H1 (cell line): ENCODE measurements at regions not wholly inside any gene's neighbourhood (a gene's known extent, or its start where the extent isn't known, plus 50 kb on each side); places are given as distances from the start of the nearest gene placed in this dataset.

Experiments
- CTCF ChIA-PET: fragments of 300-600 bp; sonication (Branson Sonifier 250); formaldehyde crosslinking; loops from one replicate; lab custom pipeline; 2021; ENCODE audit not compliant: partially characterized antibody; lab: Charles Lee
- POLR2A ChIA-PET: fragments of 300-600 bp; sonication (Branson Sonifier 250); formaldehyde crosslinking; loops from one replicate; lab custom pipeline; 2021; ENCODE audit warnings: inconsistent platforms; ENCODE audit not compliant: partially characterized antibody; lab: Charles Lee
- DNase-seq, 2 experiments: peaks; one replicate each; pipeline versions ENCODE4 v3.0.0 to v3.0.0-alpha.2; 2010 to 2022; ENCODE audit warnings: low spot score in 2 of 2, low read depth in 1 of 2, mixed read lengths in 1 of 2
- FAIRE-seq: peaks from 2 replicates; lab custom pipeline; 2011; peaks lifted over from hg19 to GRCh38; lab: Jason Lieb, UNC
- H2AFZ ChIP-seq: 2 replicates; pipeline ENCODE4 v1.8.1; 2012; ENCODE audit warnings: low read length, inconsistent platforms
- H2AK5ac ChIP-seq: 2 replicates; pipeline ENCODE4 v1.6.1; 2013; ENCODE audit warnings: low read depth, low read length
- H2BK120ac ChIP-seq: replicated peaks from 2 replicates; pipeline ENCODE3; 2013; ENCODE audit warnings: low read depth, low read length, inconsistent platforms
- H2BK12ac ChIP-seq: 2 replicates; pipeline ENCODE4 v1.6.1; 2013; ENCODE audit warnings: low read depth, low read length
- H2BK15ac ChIP-seq: 2 replicates; pipeline ENCODE4 v1.6.1; 2013; ENCODE audit warnings: low read length
- H2BK20ac ChIP-seq: 2 replicates; pipeline ENCODE4 v1.6.1; 2013; ENCODE audit warnings: low read length
- H2BK5ac ChIP-seq: 2 replicates; pipeline ENCODE4 v1.6.1; 2013; ENCODE audit warnings: low read depth, low read length
- H3K14ac ChIP-seq: 2 replicates; pipeline ENCODE4 v1.6.1; 2013; ENCODE audit warnings: inconsistent platforms; ENCODE audit not compliant: insufficient read length
- H3K18ac ChIP-seq: 2 replicates; pipeline ENCODE4 v1.6.1; 2013; ENCODE audit warnings: low read length; ENCODE audit errors: extremely low read depth
- H3K23ac ChIP-seq: 2 replicates; pipeline ENCODE4 v1.6.1; 2013; ENCODE audit warnings: inconsistent platforms; ENCODE audit not compliant: insufficient read length
- H3K23me2 ChIP-seq: 2 replicates; pipeline ENCODE4 v1.6.1; 2013; ENCODE audit warnings: low read depth, low read length
- H3K27ac ChIP-seq: 2 replicates; pipeline ENCODE4 v1.6.1; 2011; ENCODE audit warnings: low read depth, low read length, inconsistent platforms
- H3K27me3 ChIP-seq, 4 experiments: replicated peaks in 1 of 4; 1 replicate in 1 of 4; 2 replicates in 3 of 4; pipeline versions ENCODE4 v1.6.1 to v1.8.1; 2011 to 2013; ENCODE audit warnings: low read length in 3 of 4, mild to moderate bottlenecking in 3 of 4, inconsistent platforms in 2 of 4, mixed read lengths in 2 of 4, moderate library complexity in 1 of 4; ENCODE audit not compliant: control insufficient read depth in 3 of 4, insufficient read depth in 3 of 4; ENCODE audit errors: extremely low read depth in 1 of 4
- H3K36me3 ChIP-seq, 4 experiments: 2 replicates each; pipeline versions ENCODE4 v1.6.1 to v1.8.1; 2011 to 2013; ENCODE audit warnings: mild to moderate bottlenecking in 4 of 4, low read length in 3 of 4, moderate library complexity in 2 of 4, control low read depth in 1 of 4, inconsistent platforms in 1 of 4; ENCODE audit not compliant: insufficient read depth in 4 of 4, control insufficient read depth in 2 of 4
- H3K4ac ChIP-seq: replicated peaks from 2 replicates; pipeline ENCODE3; 2013; ENCODE audit warnings: low read length, low read depth, mixed read lengths, inconsistent platforms; ENCODE audit not compliant: insufficient read length
- H3K4me1 ChIP-seq, 4 experiments: replicated peaks in 1 of 4; 1 replicate in 1 of 4; 2 replicates in 3 of 4; pipeline versions ENCODE4 v1.6.1 to v1.8.1; 2011 to 2013; ENCODE audit warnings: low read length in 3 of 4, inconsistent platforms in 2 of 4, mixed read lengths in 1 of 4; ENCODE audit not compliant: insufficient read depth in 4 of 4, control insufficient read depth in 3 of 4
- H3K4me2 ChIP-seq, 2 experiments: 2 replicates each; pipeline versions ENCODE4 v1.6.1 to v1.8.1; 2011 to 2013; ENCODE audit warnings: low read depth in 2 of 2, low read length in 2 of 2, control low read depth in 1 of 2, inconsistent platforms in 1 of 2, mild to moderate bottlenecking in 1 of 2; ENCODE audit not compliant: insufficient read depth in 1 of 2
- H3K4me3 ChIP-seq, 4 experiments: fragments of 200-600, 300-600 bp in 1 of 4; sonication (generic), shearing (Covaris generic), sonication (Bioruptor Twin) in 1 of 4; 2 replicates each; pipeline versions ENCODE4 v1.5.1 to v1.8.1; 2011 to 2016; ENCODE audit warnings: low read length in 4 of 4, low read depth in 3 of 4, control low read depth in 2 of 4, inconsistent platforms in 2 of 4, mild to moderate bottlenecking in 2 of 4, mixed read lengths in 1 of 4, moderate library complexity in 1 of 4; ENCODE audit not compliant: insufficient read depth in 2 of 4; ENCODE audit errors: extremely low read depth in 1 of 4
- H3K56ac ChIP-seq: replicated peaks from 2 replicates; pipeline ENCODE3; 2013; ENCODE audit warnings: low read depth, mild to moderate bottlenecking, mixed read lengths, low read length, inconsistent platforms; ENCODE audit not compliant: insufficient read length
- H3K79me1 ChIP-seq: 2 replicates; pipeline ENCODE4 v1.6.1; 2013; ENCODE audit warnings: low read depth, low read length, control low read depth
- H3K79me2 ChIP-seq, 2 experiments: 2 replicates each; pipeline versions ENCODE4 v1.6.1 to v1.8.1; 2012 to 2013; ENCODE audit warnings: low read length in 2 of 2, mild to moderate bottlenecking in 2 of 2, inconsistent platforms in 1 of 2; ENCODE audit not compliant: insufficient read depth in 2 of 2, control insufficient read depth in 1 of 2
- H3K9ac ChIP-seq, 4 experiments: replicated peaks in 1 of 4; 1 replicate in 1 of 4; 2 replicates in 3 of 4; pipeline versions ENCODE4 v1.6.1 to v1.8.1; 2011 to 2013; ENCODE audit warnings: low read depth in 3 of 4, low read length in 3 of 4, control low read depth in 2 of 4, mild to moderate bottlenecking in 2 of 4, moderate library complexity in 2 of 4, inconsistent platforms in 1 of 4; ENCODE audit errors: extremely low read depth in 1 of 4
- H3K9me3 ChIP-seq, 2 experiments: 2 replicates each; pipeline versions ENCODE4 v1.6.1 to v1.8.1; 2012 to 2013; ENCODE audit warnings: mild to moderate bottlenecking in 2 of 2, moderate library complexity in 2 of 2, control low read depth in 1 of 2, inconsistent platforms in 1 of 2, low read depth in 1 of 2, low read length in 1 of 2, mixed read lengths in 1 of 2; ENCODE audit not compliant: insufficient read depth in 2 of 2
- H4K20me1 ChIP-seq, 2 experiments: replicated peaks in 1 of 2; 2 replicates each; pipeline versions ENCODE3 to v1.8.1; 2011 to 2013; ENCODE audit warnings: inconsistent platforms in 2 of 2, low read length in 2 of 2, mild to moderate bottlenecking in 1 of 2; ENCODE audit not compliant: insufficient read depth in 2 of 2, control insufficient read depth in 1 of 2
- H4K5ac ChIP-seq: 2 replicates; pipeline ENCODE4 v1.6.1; 2013; ENCODE audit warnings: low read length, low read depth, mixed read lengths, inconsistent platforms; ENCODE audit not compliant: insufficient read length
- H4K8ac ChIP-seq: 2 replicates; pipeline ENCODE4 v1.8.0; 2013; ENCODE audit warnings: mild to moderate bottlenecking, moderate library complexity, low read length, inconsistent platforms; ENCODE audit not compliant: insufficient read depth; ENCODE audit errors: extremely low read depth
- H4K91ac ChIP-seq: replicated peaks from 2 replicates; pipeline ENCODE3; 2013; ENCODE audit warnings: low read length, mixed read lengths, inconsistent platforms; ENCODE audit not compliant: insufficient read length
- GABPA ChIP-seq: IDR thresholded peaks from 2 replicates; pipeline ENCODE4 v1.6.1; 2011; ENCODE audit warnings: mild to moderate bottlenecking, low read length, moderate library complexity, borderline replicate concordance; ENCODE audit not compliant: insufficient read depth
- TEAD4 ChIP-seq: IDR thresholded peaks from 2 replicates; pipeline ENCODE4 v1.6.1; 2012; ENCODE audit warnings: low read depth, low read length, inconsistent platforms, mixed read lengths
- WGBS, 2 experiments: shearing (Covaris generic) in 1 of 2; methylation state at CpG; one replicate each; pipeline versions ENCODE4 v1.1.6 to v1.1.7; 2013 to 2015; ENCODE audit warnings: low lambda C conversion rate in 2 of 2, mixed read lengths in 2 of 2, inconsistent platforms in 1 of 2, low coverage in 1 of 2, missing lambda C conversion rate in 1 of 2; ENCODE audit not compliant: insufficient replicate concordance in 2 of 2, insufficient coverage in 1 of 2, insufficient read length in 1 of 2; ENCODE audit errors: extremely low coverage in 1 of 2, missing lambda C conversion rate in 1 of 2; 5-methylcytosine and 5-hydroxymethylcytosine counted together

GRCh38 chr12:66746489-66747201, 67.8 kb upstream of the GRIP1 start:
- no peaks in the 10 kb centered on the region for H3K79me1 ChIP-seq
- no peaks in the 10 kb centered on the region for H3K79me2 ChIP-seq
- H3K4me1 ChIP-seq, result peaks cover 0 to 3% (median 0%) of the 10 kb centered on the region in 4 experiments; a peak in 1 of 7 replicates
- H2BK12ac ChIP-seq, result no peak overlapping the region
- no peak overlapping the region for H3K18ac ChIP-seq
- H3K27ac ChIP-seq, result no peak overlapping the region
- FAIRE-seq, result peak; percentile 24
- H2AFZ ChIP-seq, result no peak overlapping the region
- no peak overlapping the region for H3K4me2 ChIP-seq
- no peak overlapping the region for H3K4me3 ChIP-seq
- no peak overlapping the region for H3K23ac ChIP-seq
- H3K36me3 ChIP-seq, result no peaks in the 10 kb centered on the region
- no peak overlapping the region for H4K5ac ChIP-seq
- H3K14ac ChIP-seq, result no peak overlapping the region
- no peak for DNase-seq
- no peak overlapping the region for H3K4ac ChIP-seq
- H4K91ac ChIP-seq, result no peak overlapping the region
- no peak overlapping the region for H2AK5ac ChIP-seq
- H3K9me3 ChIP-seq, result no peaks in the 10 kb centered on the region
- no peak overlapping the region for H2BK5ac ChIP-seq
- peaks cover 0 to 1% (median 0%) of the 10 kb centered on the region in 4 experiments; a peak in 1 of 7 replicates for H3K27me3 ChIP-seq
- H4K20me1 ChIP-seq, result no peaks in the 10 kb centered on the region
- TF ChIP-seq GABPA (no peak), TEAD4 (peak; percentile 58; the same call in 1 of the 2 replicates)
- TF ChIP-seq, all 59 proteins: peak for 1
- H4K8ac ChIP-seq, result no peak overlapping the region
- no peak overlapping the region for H2BK15ac ChIP-seq
- no peak overlapping the region for H2BK120ac ChIP-seq
- ChIA-PET POLR2A (no interaction called here), CTCF (interaction anchor here (0.9 to 2.5 kb wide), 7 partner anchors 8 to 65 kb away, joined by 3 to 9 read pairs (median 3); no protein-coding TSS in a partner anchor)
- H3K56ac ChIP-seq, result no peak overlapping the region
- no peaks in the 10 kb centered on the region for H3K23me2 ChIP-seq
- H2BK20ac ChIP-seq, result no peak overlapping the region
- H3K9ac ChIP-seq, result no peak overlapping the region
- 42% methylated on average over 1 of the region's 1 CpG; no CpG with 5 or more reads in 1 of the 2 experiments for WGBS, 2 experiments
